Hepatocyte (in vitro differentiated cells): ENCODE measurements at regions not wholly inside any gene's neighbourhood (a gene's known extent, or its start where the extent isn't known, plus 50 kb on each side); places are given as distances from the start of the nearest gene placed in this dataset.

ENCODE experiments used
- DNase-seq: peaks from one replicate; pipeline ENCODE4 v3.0.0-alpha.2; 2016; ENCODE audit warnings: low spot score
- H2AFZ ChIP-seq: fragments of 200-600 bp; sonication (generic); 2 replicates; pipeline ENCODE4 v1.6.0; 2016; ENCODE audit warnings: antibody characterized with exemption, mild to moderate bottlenecking
- H3K27ac ChIP-seq: fragments of 200-600 bp; sonication (generic); 2 replicates; pipeline ENCODE4 v1.5.1; 2016; ENCODE audit warnings: mild to moderate bottlenecking
- H3K27me3 ChIP-seq: fragments of 200-600 bp; sonication (generic); 2 replicates; pipeline ENCODE4 v1.6.1; 2016
- H3K36me3 ChIP-seq: fragments of 200-600 bp; sonication (generic); replicated peaks from 2 replicates; pipeline ENCODE4 v1.5.1; 2016; ENCODE audit warnings: low read depth; ENCODE audit not compliant: insufficient read depth
- H3K4me1 ChIP-seq: fragments of 200-600 bp; sonication (generic); 2 replicates; pipeline ENCODE4 v1.5.1; 2016; ENCODE audit warnings: mild to moderate bottlenecking, moderate library complexity; ENCODE audit not compliant: insufficient read depth
- H3K4me2 ChIP-seq: fragments of 200-600 bp; sonication (generic); 2 replicates; pipeline ENCODE4 v1.6.0; 2016
- H3K4me3 ChIP-seq: fragments of 200-600 bp; sonication (generic); 2 replicates; pipeline ENCODE4 v1.5.1; 2016; ENCODE audit warnings: mild to moderate bottlenecking
- H3K79me2 ChIP-seq: fragments of 200-600 bp; sonication (generic); 2 replicates; pipeline ENCODE4 v1.6.0; 2017; ENCODE audit warnings: mild to moderate bottlenecking
- H3K9me2 ChIP-seq: fragments of 200-600 bp; sonication (generic); replicated peaks from 2 replicates; pipeline ENCODE4 v1.6.0; 2017; ENCODE audit warnings: mild to moderate bottlenecking; ENCODE audit not compliant: insufficient read depth
- H3K9me3 ChIP-seq: fragments of 200-600 bp; sonication (generic); 2 replicates; pipeline ENCODE4 v1.5.1; 2016; ENCODE audit warnings: low read depth, mild to moderate bottlenecking
- H4K20me1 ChIP-seq: fragments of 200-600 bp; sonication (generic); 2 replicates; pipeline ENCODE4 v1.6.0; 2016; ENCODE audit warnings: mild to moderate bottlenecking; ENCODE audit not compliant: insufficient read depth, poor library complexity, severe bottlenecking
- EZH2 ChIP-seq: fragments of 200-600 bp; sonication (generic); IDR thresholded peaks from 2 replicates; pipeline ENCODE4 v1.6.1; 2016; ENCODE audit warnings: antibody characterized with exemption, mild to moderate bottlenecking, borderline replicate concordance
- EZH2phosphoT487 ChIP-seq: fragments of 200-600 bp; sonication (generic); IDR thresholded peaks from one replicate; pipeline ENCODE4 v1.6.1; 2018; ENCODE audit warnings: antibody characterized with exemption, mild to moderate bottlenecking, low read depth, moderate library complexity; ENCODE audit not compliant: unreplicated experiment, severe bottlenecking
- WGBS: methylation state at CpG from one replicate; pipeline ENCODE4 v1.1.6; 2016; ENCODE audit warnings: low lambda C conversion rate; ENCODE audit errors: missing lambda C conversion rate; 5-methylcytosine and 5-hydroxymethylcytosine counted together
- TF ChIP-seq, protein P1 (sequence below): fragments of 200-600 bp; sonication (generic); IDR thresholded peaks from 2 replicates; pipeline ENCODE4 v1.5.1; 2016; ENCODE audit warnings: antibody characterized with exemption, mild to moderate bottlenecking; ENCODE audit not compliant: poor library complexity

DNA sequence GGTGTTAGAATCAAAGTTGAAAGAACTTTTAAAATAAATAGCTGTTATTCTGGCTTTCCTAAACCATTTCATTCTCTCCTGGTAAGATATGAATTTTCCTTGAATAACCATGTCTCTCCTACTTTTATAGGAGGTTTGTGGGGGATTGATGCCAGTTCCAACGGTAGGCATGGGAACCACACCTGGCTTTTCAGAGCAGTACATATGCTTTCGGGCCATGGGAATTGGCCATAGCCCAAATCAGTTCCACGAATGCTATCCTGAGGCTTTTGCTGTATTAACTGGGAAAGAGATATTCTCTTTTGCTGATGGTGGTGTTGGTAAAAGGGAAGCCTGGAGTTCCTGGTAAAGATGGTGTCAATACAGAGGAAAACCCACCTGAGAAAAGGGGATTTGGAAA lies 396.2 kb upstream of the ZNF385D start:
- no peak overlapping the region for H2AFZ ChIP-seq
- H3K27me3 ChIP-seq = no peaks in the 10 kb centered on the region
- no peaks in the 10 kb centered on the region for H3K79me2 ChIP-seq
- no peaks in the 10 kb centered on the region for H3K9me2 ChIP-seq
- DNase-seq = no peak
- H3K4me2 ChIP-seq = no peak overlapping the region
- no peaks in the 10 kb centered on the region for H4K20me1 ChIP-seq
- no peaks in the 10 kb centered on the region for H3K9me3 ChIP-seq
- H3K4me1 ChIP-seq = peaks cover 4% of the 10 kb centered on the region
- H3K27ac ChIP-seq = no peak overlapping the region
- no peaks in the 10 kb centered on the region for H3K36me3 ChIP-seq
- TF ChIP-seq, protein P1, sequence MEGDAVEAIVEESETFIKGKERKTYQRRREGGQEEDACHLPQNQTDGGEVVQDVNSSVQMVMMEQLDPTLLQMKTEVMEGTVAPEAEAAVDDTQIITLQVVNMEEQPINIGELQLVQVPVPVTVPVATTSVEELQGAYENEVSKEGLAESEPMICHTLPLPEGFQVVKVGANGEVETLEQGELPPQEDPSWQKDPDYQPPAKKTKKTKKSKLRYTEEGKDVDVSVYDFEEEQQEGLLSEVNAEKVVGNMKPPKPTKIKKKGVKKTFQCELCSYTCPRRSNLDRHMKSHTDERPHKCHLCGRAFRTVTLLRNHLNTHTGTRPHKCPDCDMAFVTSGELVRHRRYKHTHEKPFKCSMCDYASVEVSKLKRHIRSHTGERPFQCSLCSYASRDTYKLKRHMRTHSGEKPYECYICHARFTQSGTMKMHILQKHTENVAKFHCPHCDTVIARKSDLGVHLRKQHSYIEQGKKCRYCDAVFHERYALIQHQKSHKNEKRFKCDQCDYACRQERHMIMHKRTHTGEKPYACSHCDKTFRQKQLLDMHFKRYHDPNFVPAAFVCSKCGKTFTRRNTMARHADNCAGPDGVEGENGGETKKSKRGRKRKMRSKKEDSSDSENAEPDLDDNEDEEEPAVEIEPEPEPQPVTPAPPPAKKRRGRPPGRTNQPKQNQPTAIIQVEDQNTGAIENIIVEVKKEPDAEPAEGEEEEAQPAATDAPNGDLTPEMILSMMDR = no peak
- TF ChIP-seq EZH2phosphoT487 = no peak
- TF ChIP-seq EZH2 = no peak
- 93% methylated on average over 3 of the region's 3 CpGs for WGBS
- H3K4me3 ChIP-seq = no peak overlapping the region

DNA sequence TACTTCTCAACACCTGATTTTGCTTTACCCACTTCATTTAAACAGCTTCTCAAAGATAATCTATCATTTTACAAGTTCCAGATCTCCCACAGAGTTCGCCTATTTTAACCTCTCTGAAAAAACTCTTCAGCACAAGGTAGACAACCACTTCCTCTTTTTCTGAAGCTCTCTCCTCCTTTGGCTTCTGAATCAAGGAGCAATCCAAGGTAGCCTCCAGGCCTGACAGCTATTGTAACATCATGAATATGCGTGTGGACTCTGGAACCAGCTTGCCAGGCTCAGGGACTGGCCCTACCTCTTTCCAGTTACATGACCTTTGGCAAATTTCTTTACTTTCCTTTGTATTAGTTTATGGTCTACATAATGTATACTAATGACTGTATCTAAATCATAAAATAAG lies 405.9 kb upstream of the ZNF385D start:
- no peak overlapping the region for H2AFZ ChIP-seq

DNA sequence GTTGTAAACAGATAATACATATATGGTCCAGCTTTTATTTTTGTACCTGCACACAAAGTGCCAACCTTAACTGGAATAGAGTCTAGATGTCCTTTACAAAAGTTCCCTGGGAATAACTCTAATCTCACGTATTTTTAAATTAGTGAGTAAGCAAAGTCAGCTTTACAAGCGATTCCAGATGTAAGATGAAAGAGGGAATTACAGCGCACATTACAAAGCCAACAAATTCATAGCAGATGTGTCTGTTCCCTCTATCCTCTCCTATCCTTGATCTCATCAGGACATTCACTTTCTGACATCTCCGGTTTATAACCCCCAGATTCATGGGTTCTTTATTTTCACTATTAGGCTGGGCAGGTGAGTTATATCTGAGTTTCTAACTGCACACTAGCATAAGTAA lies 406.8 kb upstream of the ZNF385D start:
- Histone ChIP-seq H3K27me3 (no peaks in the 10 kb centered on the region), H3K27ac (no peak overlapping the region), H3K79me2 (no peaks in the 10 kb centered on the region), H3K9me2 (no peaks in the 10 kb centered on the region), H3K4me1 (peaks cover 4% of the 10 kb centered on the region), H2AFZ (no peak overlapping the region), H4K20me1 (no peaks in the 10 kb centered on the region), H3K9me3 (no peaks in the 10 kb centered on the region), H3K4me2 (no peak overlapping the region), H3K36me3 (no peaks in the 10 kb centered on the region), H3K4me3 (no peak overlapping the region)
- WGBS = 63% methylated on average over 4 of the region's 4 CpGs
- TF ChIP-seq, protein P1 = no peak
- TF ChIP-seq EZH2 (no peak), EZH2phosphoT487 (no peak)
- DNase-seq = no peak

More for the DNA sequence above, 405.9 kb upstream of the ZNF385D start:
- H3K27me3 ChIP-seq = no peaks in the 10 kb centered on the region
- H4K20me1 ChIP-seq = no peaks in the 10 kb centered on the region
- no peaks in the 10 kb centered on the region for H3K9me2 ChIP-seq
- peak; percentile 51 for DNase-seq
- H3K27ac ChIP-seq = peak overlapping the region; percentile 11
- no peak overlapping the region for H3K4me2 ChIP-seq
- TF ChIP-seq, protein P1 = no peak
- no peak for TF ChIP-seq EZH2phosphoT487
- TF ChIP-seq EZH2 = no peak
- H3K4me1 ChIP-seq = peaks cover 4% of the 10 kb centered on the region
- H3K36me3 ChIP-seq = no peaks in the 10 kb centered on the region
- no peaks in the 10 kb centered on the region for H3K79me2 ChIP-seq
- H3K9me3 ChIP-seq = no peaks in the 10 kb centered on the region
- WGBS = 60% methylated on average over 2 of the region's 2 CpGs
- no peak overlapping the region for H3K4me3 ChIP-seq
